DND-41 (cell line): ENCODE measurements at regions not wholly inside any gene's neighbourhood (a gene's known extent, or its start where the extent isn't known, plus 50 kb on each side); places are given as distances from the start of the nearest gene placed in this dataset.

ENCODE experiments used
- ATAC-seq: fragments of 200-7000 bp; cut with Tn5 transposase; 3 replicates; pipeline ENCODE4 v1.9.1; 2021; ENCODE audit warnings: low read depth; ENCODE audit not compliant: insufficient read depth
- DNase-seq: peaks from one replicate; pipeline ENCODE4 v3.0.0-alpha.2; 2020
- H2AFZ ChIP-seq: 2 replicates; pipeline ENCODE4 v1.6.0; 2012; ENCODE audit warnings: low read depth, low read length
- H3K27ac ChIP-seq: 2 replicates; pipeline ENCODE4 v1.5.1; 2012; ENCODE audit warnings: low read length, inconsistent platforms
- H3K27me3 ChIP-seq: fragments of 200-600 bp; sonication (generic); 2 replicates; pipeline ENCODE4 v1.6.0; 2012; ENCODE audit warnings: low read length, mild to moderate bottlenecking, inconsistent platforms; ENCODE audit not compliant: insufficient read depth, poor library complexity
- H3K36me3 ChIP-seq: 2 replicates; pipeline ENCODE4 v1.5.1; 2012; ENCODE audit warnings: low read length, inconsistent platforms; ENCODE audit not compliant: insufficient read depth
- H3K4me1 ChIP-seq: 2 replicates; pipeline ENCODE4 v1.5.1; 2012; ENCODE audit warnings: mild to moderate bottlenecking, low read length; ENCODE audit not compliant: insufficient read depth
- H3K4me2 ChIP-seq: 2 replicates; pipeline ENCODE4 v1.6.0; 2012; ENCODE audit warnings: mild to moderate bottlenecking, moderate library complexity, low read length, inconsistent platforms; ENCODE audit not compliant: insufficient read depth
- H3K4me3 ChIP-seq, 2 experiments: fragments of 200-600 bp in 1 of 2; shearing (Covaris generic) in 1 of 2; 2 replicates each; pipeline ENCODE4 v1.5.1; 2012 to 2016; ENCODE audit warnings: inconsistent platforms in 2 of 2, low read length in 2 of 2, mild to moderate bottlenecking in 2 of 2, low read depth in 1 of 2, moderate library complexity in 1 of 2
- H3K79me2 ChIP-seq: 2 replicates; pipeline ENCODE4 v1.6.0; 2012; ENCODE audit warnings: low read length, inconsistent platforms; ENCODE audit not compliant: insufficient read depth
- H3K9ac ChIP-seq: 2 replicates; pipeline ENCODE4 v1.6.0; 2012; ENCODE audit warnings: low read depth, mild to moderate bottlenecking, inconsistent platforms, low read length, moderate library complexity
- H3K9me3 ChIP-seq: 2 replicates; pipeline ENCODE4 v1.5.1; 2012; ENCODE audit warnings: low read length, moderate library complexity, mild to moderate bottlenecking, inconsistent platforms; ENCODE audit not compliant: insufficient read depth, severe bottlenecking
- H4K20me1 ChIP-seq: 2 replicates; pipeline ENCODE4 v1.6.0; 2012; ENCODE audit warnings: low read length; ENCODE audit not compliant: insufficient read depth
- CTCF ChIP-seq: IDR thresholded peaks from 2 replicates; pipeline ENCODE4 v1.5.1; 2012; ENCODE audit warnings: borderline replicate concordance, low read length, moderate library complexity, mild to moderate bottlenecking; ENCODE audit not compliant: poor library complexity, severe bottlenecking; ENCODE audit errors: extremely low read depth
- EZH2 ChIP-seq: IDR thresholded peaks from 3 replicates; pipeline ENCODE4 v1.6.1; 2012; ENCODE audit warnings: borderline replicate concordance, low read depth, mild to moderate bottlenecking, moderate library complexity, low read length, inconsistent platforms; ENCODE audit not compliant: severe bottlenecking

DNA sequence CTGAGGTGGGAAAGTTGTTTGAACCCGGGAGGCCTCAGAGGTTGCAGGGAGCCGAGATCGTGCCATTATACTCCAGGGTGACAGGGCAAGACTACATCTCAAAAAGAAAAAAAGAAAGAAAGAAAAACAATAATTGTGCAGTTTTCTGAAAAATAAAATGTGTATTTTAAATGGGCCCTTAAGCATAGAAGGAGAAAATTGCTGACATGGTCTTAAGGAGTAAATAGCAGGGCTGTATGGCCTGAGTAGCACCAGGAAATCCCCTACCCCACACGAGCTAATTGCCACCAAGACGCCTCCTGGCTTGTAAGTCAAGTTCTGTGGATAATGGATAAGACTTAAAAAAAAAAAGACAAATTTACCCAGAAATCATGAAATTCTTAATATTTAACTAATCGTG, 271.4 kb upstream of the NCKAP5 start:
- Histone ChIP-seq H3K36me3 (no peaks in the 10 kb centered on the region), H3K4me2 (no peak overlapping the region), H3K4me1 (no peaks in the 10 kb centered on the region), H3K4me3 (no peak overlapping the region), H3K27me3 (no peaks in the 10 kb centered on the region), H3K9me3 (no peaks in the 10 kb centered on the region), H2AFZ (no peak overlapping the region), H3K9ac (no peak overlapping the region), H3K79me2 (no peaks in the 10 kb centered on the region), H4K20me1 (no peaks in the 10 kb centered on the region), H3K27ac (no peak overlapping the region)
- ATAC-seq: no peak
- TF ChIP-seq CTCF (no peak), EZH2 (no peak)
- no peak for DNase-seq

- no peak overlapping the region for H3K27ac ChIP-seq
- H3K79me2 ChIP-seq: no peaks in the 10 kb centered on the region
- H3K9ac ChIP-seq: no peak overlapping the region
- ATAC-seq: no peak
- H3K36me3 ChIP-seq: no peaks in the 10 kb centered on the region
- H3K27me3 ChIP-seq: peaks cover 9% of the 10 kb centered on the region
- no peaks in the 10 kb centered on the region for H4K20me1 ChIP-seq
- no peaks in the 10 kb centered on the region for H3K4me1 ChIP-seq
- H3K9me3 ChIP-seq: no peaks in the 10 kb centered on the region
- TF ChIP-seq CTCF (no peak), EZH2 (no peak)
- no peak overlapping the region for H3K4me3 ChIP-seq
- no peak overlapping the region for H3K4me2 ChIP-seq
- DNase-seq: no peak
- no peak overlapping the region for H2AFZ ChIP-seq
Measured at GRCh38 chr2:133840761-133841160, 272.5 kb upstream of the NCKAP5 start.

DNA sequence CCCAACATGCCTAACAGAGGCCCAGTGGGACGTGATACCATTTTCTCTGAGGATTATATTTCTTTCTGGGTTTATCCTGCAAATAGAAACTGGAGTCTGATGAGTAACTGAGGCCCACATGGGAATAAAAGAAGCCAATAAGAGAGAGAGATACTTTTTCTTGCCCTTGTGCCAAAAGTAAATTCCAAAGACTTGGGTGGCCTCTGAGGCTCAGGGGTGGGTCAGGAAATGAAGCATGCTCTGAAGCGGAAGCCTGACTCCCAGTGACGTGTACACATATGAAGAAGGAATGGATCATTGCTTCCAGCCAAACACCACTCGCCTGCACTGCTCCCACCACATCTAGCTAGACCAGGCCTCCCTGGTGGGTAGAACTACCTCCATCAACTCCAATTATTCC, 273.6 kb upstream of the NCKAP5 start:
- Histone ChIP-seq H3K36me3 (no peaks in the 10 kb centered on the region), H3K27me3 (peaks cover 14% of the 10 kb centered on the region), H3K9ac (no peak overlapping the region), H3K4me2 (no peak overlapping the region), H3K9me3 (no peaks in the 10 kb centered on the region), H3K4me3 (no peak overlapping the region), H4K20me1 (no peaks in the 10 kb centered on the region), H3K27ac (no peak overlapping the region), H3K79me2 (no peaks in the 10 kb centered on the region), H2AFZ (no peak overlapping the region), H3K4me1 (no peaks in the 10 kb centered on the region)
- ATAC-seq (no peak), DNase-seq (no peak)
- TF ChIP-seq CTCF (no peak), EZH2 (no peak)

DNA sequence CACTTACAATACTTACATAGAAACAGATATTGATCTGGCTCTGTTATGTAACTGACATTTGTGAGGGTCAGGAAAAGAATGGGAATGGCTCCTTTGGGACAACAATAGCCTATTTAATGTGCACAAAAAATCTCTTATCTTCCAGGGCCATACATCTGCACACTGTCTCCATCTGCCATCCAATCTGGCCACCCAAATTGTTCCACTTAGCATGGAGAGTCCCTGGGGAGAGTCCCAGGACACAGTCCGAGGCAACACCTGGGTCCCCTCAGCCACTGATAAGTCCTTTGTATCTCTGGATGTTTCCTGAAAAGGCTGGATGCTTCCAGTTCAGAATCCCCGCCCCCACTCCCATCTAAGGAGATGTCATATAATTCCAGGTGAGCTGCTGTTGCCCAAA, 274.2 kb upstream of the NCKAP5 start:
- Histone ChIP-seq H4K20me1 (no peaks in the 10 kb centered on the region), H3K27me3 (peaks cover 15% of the 10 kb centered on the region), H2AFZ (no peak overlapping the region), H3K36me3 (no peaks in the 10 kb centered on the region), H3K4me1 (no peaks in the 10 kb centered on the region), H3K4me3 (no peak overlapping the region), H3K9ac (no peak overlapping the region), H3K79me2 (no peaks in the 10 kb centered on the region), H3K27ac (no peak overlapping the region), H3K9me3 (no peaks in the 10 kb centered on the region), H3K4me2 (no peak overlapping the region)
- ATAC-seq (no peak), DNase-seq (no peak)
- no peak for TF ChIP-seq EZH2
- no peak for TF ChIP-seq CTCF
